HS-27A (cell line): ENCODE measurements at regions not wholly inside any gene's neighbourhood (a gene's known extent, or its start where the extent isn't known, plus 50 kb on each side); places are given as distances from the start of the nearest gene placed in this dataset.

Source experiments
- DNase-seq: peaks from one replicate; pipeline ENCODE4 v3.0.0-alpha.2; 2012; ENCODE audit warnings: low read depth, missing footprints

DNA sequence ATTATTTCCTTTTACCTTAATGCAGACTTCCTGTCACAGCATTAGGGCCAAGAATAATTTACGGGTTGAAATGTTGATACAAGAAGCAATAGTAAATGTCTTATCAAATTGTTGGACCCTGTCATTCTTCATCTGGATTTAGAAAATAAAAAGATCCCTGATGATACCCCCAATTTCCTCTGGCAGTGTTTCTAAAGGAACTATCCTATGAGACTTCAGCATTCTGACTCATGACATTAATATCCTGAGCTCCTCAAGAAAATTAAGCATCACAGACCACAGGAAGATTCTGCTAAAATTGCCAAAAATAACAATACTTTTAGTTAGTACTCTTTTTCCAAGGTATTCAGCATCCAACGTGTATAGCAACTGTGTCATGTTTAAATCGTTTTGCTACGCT lies 490.5 kb upstream of the ANKRD30A start:
- peak; percentile 19 for DNase-seq

- no peak for DNase-seq
Observed at GRCh38 chr10:36630267-36630666, 495.1 kb upstream of the ANKRD30A start.

GRCh38 chr10:36629476-36629875 lies 495.9 kb upstream of the ANKRD30A start:
- no peak for DNase-seq

GRCh38 chr10:36624551-36625100 lies 500.8 kb upstream of the ANKRD30A start:
- DNase-seq = no peak

DNA sequence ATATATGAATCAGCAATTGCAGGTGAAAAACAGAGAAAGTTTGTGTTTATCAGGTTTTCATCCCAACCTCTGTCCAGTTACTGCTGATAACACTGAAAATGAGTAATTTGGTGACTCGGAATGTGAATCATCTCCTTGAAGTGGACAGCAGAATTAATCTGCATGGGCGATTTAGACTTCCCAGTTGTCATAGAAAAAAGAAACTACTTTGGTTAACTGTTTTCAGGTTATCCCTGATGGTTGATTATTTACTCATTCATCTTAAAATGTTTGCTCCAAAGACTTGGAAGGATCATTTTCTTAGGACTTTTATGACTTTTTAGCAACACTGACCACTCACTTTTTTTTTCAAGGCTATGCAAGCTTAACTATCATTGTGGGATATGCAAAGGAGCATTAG lies 504.1 kb upstream of the ANKRD30A start:
- DNase-seq = no peak

- DNase-seq = no peak
Observed at GRCh38 chr10:36612436-36612835, 513.0 kb upstream of the ANKRD30A start.

DNA sequence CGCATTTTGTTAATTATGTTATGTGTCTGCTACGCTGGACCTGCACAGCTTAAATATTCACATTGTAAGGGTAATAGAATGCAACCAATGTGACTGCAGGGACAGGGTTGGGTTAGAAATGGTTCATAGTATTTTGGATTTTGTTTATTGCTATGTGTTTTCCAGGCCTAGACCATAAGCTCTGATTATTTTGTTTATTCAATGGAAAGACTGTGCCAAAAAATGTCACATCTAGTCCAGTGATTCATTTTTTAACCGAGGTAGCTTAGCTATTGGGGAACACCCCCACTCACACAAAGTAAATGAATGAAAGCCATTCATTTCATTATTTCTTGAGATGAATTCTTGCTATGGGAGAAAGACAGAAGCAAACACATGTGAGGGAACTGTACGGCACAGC lies 516.5 kb upstream of the ANKRD30A start:
- DNase-seq = no peak

DNA sequence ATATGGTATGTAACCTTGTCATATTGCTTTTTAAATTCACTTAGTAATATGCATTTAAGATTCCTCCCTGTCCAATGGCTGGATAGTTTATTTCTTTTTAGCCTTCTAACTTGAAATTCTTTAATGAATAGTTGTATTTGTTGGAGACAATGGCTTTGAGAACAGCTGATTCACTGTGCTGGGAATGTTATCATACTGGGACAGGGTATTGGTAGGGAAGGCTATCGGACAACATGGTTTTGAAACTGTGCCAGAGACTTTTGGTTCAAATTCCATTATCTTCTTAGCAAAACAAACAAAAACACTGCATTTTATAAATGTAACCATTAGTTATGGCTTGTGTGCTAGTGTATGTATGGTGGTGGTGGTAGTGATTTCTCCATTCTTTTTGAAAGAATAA lies 517.1 kb upstream of the ANKRD30A start:
- peak; percentile 33 for DNase-seq

GRCh38 chr10:36606234-36606839 lies 519.1 kb upstream of the ANKRD30A start:
- DNase-seq = no peak

GRCh38 chr10:36604316-36604715 lies 521.1 kb upstream of the ANKRD30A start:
- no peak for DNase-seq

- no peak for DNase-seq
Observed at GRCh38 chr10:36603688-36604087, 521.7 kb upstream of the ANKRD30A start.

- DNase-seq = no peak
Observed at GRCh38 chr10:36602374-36602773, 523.0 kb upstream of the ANKRD30A start.

DNA sequence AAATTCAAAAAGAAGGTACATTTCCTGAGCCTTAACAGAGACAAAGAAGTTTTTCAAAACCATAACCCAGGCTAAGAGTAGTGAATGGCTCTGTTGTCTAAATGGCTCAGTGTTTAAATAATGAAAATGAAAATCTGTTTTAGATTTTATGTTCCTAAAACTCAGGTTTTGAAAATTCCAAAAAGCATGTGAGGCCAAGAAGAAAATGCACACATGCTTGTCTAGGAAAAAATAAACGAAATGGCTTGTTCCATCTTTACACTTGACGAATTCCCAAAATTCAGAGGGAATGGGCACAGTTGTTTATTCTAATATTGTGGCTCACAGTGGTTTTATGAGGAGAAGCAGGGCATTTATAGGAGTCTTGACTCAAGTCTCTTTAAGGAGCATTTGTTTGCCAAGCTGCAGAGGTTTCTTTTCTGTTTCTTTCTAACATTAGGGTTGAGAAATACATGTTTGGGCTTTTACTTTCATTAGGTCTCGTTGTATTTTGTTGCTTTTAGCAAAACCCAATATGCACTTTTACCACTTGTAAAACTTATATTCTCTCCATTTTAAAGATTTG lies 527.6 kb upstream of the ANKRD30A start:
- no peak for DNase-seq

GRCh38 chr10:36592964-36593363 lies 532.4 kb upstream of the ANKRD30A start:
- no peak for DNase-seq

DNA sequence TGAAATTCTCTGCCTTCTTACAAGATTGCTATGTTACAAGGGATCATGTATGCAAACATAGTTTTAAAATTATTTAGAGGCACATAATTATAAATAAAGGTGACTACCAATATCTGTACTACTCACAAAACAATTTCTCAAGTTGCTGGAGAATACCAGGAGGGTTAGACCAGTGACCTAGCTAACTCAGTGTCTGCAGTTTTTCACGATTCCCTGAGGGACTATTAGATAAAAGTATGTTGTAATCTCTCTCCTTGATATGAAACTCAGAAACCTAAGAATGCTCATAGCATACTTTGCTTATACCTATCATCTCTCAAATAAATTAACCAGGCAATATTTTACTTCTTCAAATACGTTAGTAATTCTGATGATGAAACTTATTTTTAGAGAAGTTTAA lies 534.0 kb upstream of the ANKRD30A start:
- DNase-seq = no peak

DNA sequence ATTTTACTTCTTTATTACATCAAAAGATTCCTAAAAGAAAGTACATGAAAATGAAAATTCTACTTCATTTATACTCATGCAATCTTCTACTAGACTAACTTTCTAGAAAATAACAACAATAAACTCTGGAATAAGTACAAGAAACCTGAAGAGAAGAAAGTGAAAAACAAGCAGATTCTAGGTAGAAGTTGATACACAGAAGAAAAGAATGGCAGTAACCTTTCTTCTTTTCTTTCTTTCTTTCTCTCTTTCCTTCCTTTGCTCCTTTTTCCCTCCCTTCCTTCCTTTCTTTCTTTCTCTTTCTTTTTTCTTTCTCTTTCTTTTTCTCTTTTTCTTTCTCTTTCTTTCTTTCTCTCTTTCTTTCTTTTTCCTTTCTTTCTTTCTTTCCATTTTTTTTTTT lies 541.7 kb upstream of the ANKRD30A start:
- DNase-seq = no peak

- DNase-seq = no peak
Observed at GRCh38 chr10:36581237-36581636, 544.2 kb upstream of the ANKRD30A start.

DNA sequence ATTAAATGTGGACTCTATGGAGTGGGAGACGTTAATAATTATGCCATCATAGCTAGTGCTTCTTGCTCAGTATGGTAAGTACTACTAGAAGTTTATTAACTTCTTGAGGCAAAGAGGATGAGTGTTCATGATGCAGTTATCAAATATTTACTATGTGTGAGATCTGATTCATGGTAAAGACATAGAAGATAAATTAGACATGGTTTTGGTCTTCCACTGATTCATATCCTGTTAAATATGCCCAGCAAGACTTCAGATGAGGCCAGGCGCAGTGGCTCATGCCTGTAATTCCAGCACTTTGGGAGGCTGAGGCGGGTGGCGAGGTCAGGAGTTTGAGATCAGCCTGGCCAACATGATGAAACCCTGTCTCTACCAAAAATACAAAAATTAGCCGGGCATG lies 547.1 kb upstream of the ANKRD30A start:
- no peak for DNase-seq

DNA sequence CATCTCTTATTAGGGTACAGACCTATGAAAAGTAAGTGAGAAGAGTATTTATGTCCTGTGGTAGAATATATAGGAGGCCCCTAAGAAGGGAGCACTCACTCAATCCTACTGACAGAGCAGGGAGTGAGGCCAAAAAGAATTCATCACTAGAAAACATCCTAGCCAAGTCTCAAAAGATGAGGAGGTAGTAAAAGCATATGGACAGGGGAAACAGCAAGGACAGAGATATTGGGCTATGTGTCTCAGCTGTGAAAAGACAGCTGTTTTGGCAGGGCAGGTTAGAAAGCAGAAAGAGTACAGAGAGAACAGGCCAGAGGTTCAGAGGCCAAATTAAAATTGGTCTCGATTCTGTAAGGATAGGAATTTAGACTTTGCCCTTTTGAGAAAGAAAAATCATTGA lies 548.3 kb upstream of the ANKRD30A start:
- no peak for DNase-seq

- DNase-seq = no peak
Observed at GRCh38 chr10:36574207-36574606, 551.2 kb upstream of the ANKRD30A start.

GRCh38 chr10:36573246-36573645 lies 552.2 kb upstream of the ANKRD30A start:
- DNase-seq = no peak

GRCh38 chr10:36564433-36564832 lies 561.0 kb upstream of the ANKRD30A start:
- no peak for DNase-seq

DNA sequence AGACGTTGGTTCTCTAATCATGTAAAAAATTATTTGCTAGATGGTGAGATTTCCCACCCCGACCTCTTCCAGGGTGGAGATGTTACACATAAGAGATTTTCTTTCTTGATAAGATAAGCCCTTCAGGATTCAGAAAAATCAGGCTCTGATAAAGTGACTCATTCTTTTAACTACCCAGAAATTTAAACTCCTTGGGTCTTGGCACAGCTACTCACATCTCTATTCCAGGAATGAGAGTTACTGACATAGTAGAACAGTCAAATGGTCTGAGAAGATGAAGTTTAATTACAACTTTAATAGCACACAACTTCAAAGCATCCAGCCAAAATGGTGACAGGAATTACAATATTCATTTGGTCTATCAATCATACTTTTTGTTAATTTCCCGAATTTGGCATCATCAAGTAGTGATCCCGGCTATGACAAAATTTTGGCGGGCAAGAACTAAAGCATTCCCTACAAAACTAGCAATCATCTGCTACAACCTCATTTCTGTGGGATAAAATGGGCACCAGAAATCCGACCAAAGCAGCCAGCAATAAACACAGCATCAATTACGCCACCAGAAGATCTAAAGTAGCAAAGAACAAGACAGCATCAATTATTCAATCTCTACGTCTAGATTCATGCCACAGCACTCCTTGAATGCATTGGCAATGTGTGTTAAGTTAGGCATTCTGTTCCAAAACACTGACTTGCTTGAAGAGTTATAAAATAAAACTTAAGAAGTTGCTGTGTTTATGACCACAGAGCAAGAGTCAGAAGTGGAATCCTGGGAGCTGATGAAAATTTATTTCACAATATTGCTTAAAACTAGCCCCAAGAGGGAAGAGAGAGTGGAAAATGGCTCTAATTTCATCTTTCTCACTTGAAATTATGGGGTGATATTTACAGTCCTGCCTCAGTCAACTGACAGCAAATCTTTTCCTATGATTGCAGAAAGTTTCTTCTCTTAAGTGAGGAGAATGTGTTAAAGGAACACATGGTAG lies 565.7 kb upstream of the ANKRD30A start:
- no peak for DNase-seq
